ENCODE measurements at regions not wholly inside any gene's neighbourhood (a gene's known extent, or its start where the extent isn't known, plus 50 kb on each side); places are given as distances from the start of the nearest gene placed in this dataset.

DNA sequence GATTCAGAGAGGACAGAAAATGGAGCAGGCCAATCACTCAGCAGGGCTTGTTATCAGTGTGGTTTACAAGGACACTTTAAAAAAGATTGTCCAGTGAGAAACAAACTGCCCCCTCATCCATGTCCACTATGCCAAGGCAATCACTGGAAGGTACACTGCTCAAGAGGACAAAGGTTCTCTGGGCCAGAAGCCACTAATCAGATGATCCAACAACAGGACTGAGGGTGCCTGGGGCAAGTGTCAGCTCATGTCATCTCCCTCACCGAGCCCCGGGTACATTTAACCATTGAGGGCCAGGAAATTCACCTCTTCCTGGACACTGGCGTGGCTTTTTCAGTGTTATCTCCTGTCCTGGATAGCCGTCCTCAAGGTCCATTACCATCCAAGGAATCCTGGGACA is 513.7 kb upstream of the EPHA6 start:
- TF ChIP-seq, protein P1, sequence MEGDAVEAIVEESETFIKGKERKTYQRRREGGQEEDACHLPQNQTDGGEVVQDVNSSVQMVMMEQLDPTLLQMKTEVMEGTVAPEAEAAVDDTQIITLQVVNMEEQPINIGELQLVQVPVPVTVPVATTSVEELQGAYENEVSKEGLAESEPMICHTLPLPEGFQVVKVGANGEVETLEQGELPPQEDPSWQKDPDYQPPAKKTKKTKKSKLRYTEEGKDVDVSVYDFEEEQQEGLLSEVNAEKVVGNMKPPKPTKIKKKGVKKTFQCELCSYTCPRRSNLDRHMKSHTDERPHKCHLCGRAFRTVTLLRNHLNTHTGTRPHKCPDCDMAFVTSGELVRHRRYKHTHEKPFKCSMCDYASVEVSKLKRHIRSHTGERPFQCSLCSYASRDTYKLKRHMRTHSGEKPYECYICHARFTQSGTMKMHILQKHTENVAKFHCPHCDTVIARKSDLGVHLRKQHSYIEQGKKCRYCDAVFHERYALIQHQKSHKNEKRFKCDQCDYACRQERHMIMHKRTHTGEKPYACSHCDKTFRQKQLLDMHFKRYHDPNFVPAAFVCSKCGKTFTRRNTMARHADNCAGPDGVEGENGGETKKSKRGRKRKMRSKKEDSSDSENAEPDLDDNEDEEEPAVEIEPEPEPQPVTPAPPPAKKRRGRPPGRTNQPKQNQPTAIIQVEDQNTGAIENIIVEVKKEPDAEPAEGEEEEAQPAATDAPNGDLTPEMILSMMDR (IDR thresholded peaks at IDR 0.05), result no peak
- no peak for TF ChIP-seq POLR2A (IDR thresholded peaks at IDR 0.05)
